GM19468 (cell line): ENCODE measurements at regions not wholly inside any gene's neighbourhood (a gene's known extent, or its start where the extent isn't known, plus 50 kb on each side); places are given as distances from the start of the nearest gene placed in this dataset.
"Not testable (repeated sequence)": the region's sequence is repeated elsewhere in the genome, so short reads cannot be mapped to it uniquely, and the experiment has no call there.

Source experiments
- ATAC-seq: cut with Tn5 transposase; IDR thresholded peaks from one replicate; pipeline ENCODE4 v1.9.1; 2021; ENCODE audit warnings: mild to moderate bottlenecking, moderate library complexity, moderate number of reproducible peaks; ENCODE audit not compliant: unreplicated experiment; ENCODE audit errors: extremely low read depth

GRCh38 chr15:47877836-47878235 is 160.5 kb downstream of the SEMA6D start:
- no peak for ATAC-seq

GRCh38 chr15:47885920-47886319 is 168.6 kb downstream of the SEMA6D start:
- no peak for ATAC-seq

GRCh38 chr15:47887241-47887800 is 170.0 kb downstream of the SEMA6D start:
- no peak for ATAC-seq

- ATAC-seq: no peak
Observed at GRCh38 chr15:47888385-47889100, 171.2 kb downstream of the SEMA6D start.

- ATAC-seq: no peak
Observed at GRCh38 chr15:47890397-47891150, 173.3 kb downstream of the SEMA6D start.

GRCh38 chr15:47897525-47897924 is 180.2 kb downstream of the SEMA6D start:
- ATAC-seq: no peak

- no peak for ATAC-seq
Observed at GRCh38 chr15:47900751-47901150, 183.4 kb downstream of the SEMA6D start.

- no peak for ATAC-seq
Observed at GRCh38 chr15:47903368-47903767, 186.1 kb downstream of the SEMA6D start.

- no peak for ATAC-seq
Observed at GRCh38 chr15:47908486-47908885, 191.2 kb downstream of the SEMA6D start.

GRCh38 chr15:47908950-47909670 is 191.8 kb downstream of the SEMA6D start:
- no peak for ATAC-seq

GRCh38 chr15:47912910-47913309 is 195.6 kb downstream of the SEMA6D start:
- not testable (repeated sequence) for ATAC-seq

GRCh38 chr15:47917881-47918280 is 200.6 kb downstream of the SEMA6D start:
- no peak for ATAC-seq

- no peak for ATAC-seq
Observed at GRCh38 chr15:47918877-47919276, 201.6 kb downstream of the SEMA6D start.

GRCh38 chr15:47924381-47924780 is 196.4 kb upstream of the SLC24A5 start:
- no peak for ATAC-seq

GRCh38 chr15:47929138-47929803 is 191.5 kb upstream of the SLC24A5 start:
- no peak for ATAC-seq

- ATAC-seq: no peak
Observed at GRCh38 chr15:47932261-47932660, 188.5 kb upstream of the SLC24A5 start.

- no peak for ATAC-seq
Observed at GRCh38 chr15:47932951-47933641, 187.7 kb upstream of the SLC24A5 start.

GRCh38 chr15:47933865-47934264 is 186.9 kb upstream of the SLC24A5 start:
- no peak for ATAC-seq

GRCh38 chr15:47934342-47934741 is 186.4 kb upstream of the SLC24A5 start:
- no peak for ATAC-seq

GRCh38 chr15:47937834-47938233 is 183.0 kb upstream of the SLC24A5 start:
- ATAC-seq: no peak
